HG03095 (cell line): ENCODE measurements at regions not wholly inside any gene's neighbourhood (a gene's known extent, or its start where the extent isn't known, plus 50 kb on each side); places are given as distances from the start of the nearest gene placed in this dataset.
"Not testable (repeated sequence)": the region's sequence is repeated elsewhere in the genome, so short reads cannot be mapped to it uniquely, and the experiment has no call there.

ENCODE experiments used
- ATAC-seq: cut with Tn5 transposase; IDR thresholded peaks from one replicate; pipeline ENCODE4 v1.9.1; 2021; ENCODE audit warnings: moderate library complexity; ENCODE audit not compliant: unreplicated experiment

GRCh38 chr4:189129044-189129694, 811.5 kb upstream of the FRG1 start:
- no peak for ATAC-seq

GRCh38 chr4:189131118-189131517, 809.6 kb upstream of the FRG1 start:
- ATAC-seq, result no peak

- ATAC-seq, result no peak
These were observed 804.2 kb upstream of the FRG1 start for GRCh38 chr4:189136462-189136861.

- no peak for ATAC-seq
These were observed 797.3 kb upstream of the FRG1 start for GRCh38 chr4:189143263-189143952.

- no peak for ATAC-seq
These were observed 793.4 kb upstream of the FRG1 start for GRCh38 chr4:189147005-189147929.

- not testable (repeated sequence) for ATAC-seq
These were observed 785.6 kb upstream of the FRG1 start for GRCh38 chr4:189155083-189155482.

GRCh38 chr4:189162073-189162789, 778.4 kb upstream of the FRG1 start:
- no peak for ATAC-seq

- no peak for ATAC-seq
These were observed 777.8 kb upstream of the FRG1 start for GRCh38 chr4:189162888-189163287.

GRCh38 chr4:189176002-189176401, 764.7 kb upstream of the FRG1 start:
- no peak for ATAC-seq

- no peak for ATAC-seq
These were observed 763.5 kb upstream of the FRG1 start for GRCh38 chr4:189177130-189177529.

GRCh38 chr4:189178125-189178746, 762.4 kb upstream of the FRG1 start:
- no peak for ATAC-seq

GRCh38 chr4:189185810-189186432, 754.8 kb upstream of the FRG1 start:
- ATAC-seq, result no peak

GRCh38 chr4:189187531-189188052, 753.1 kb upstream of the FRG1 start:
- no peak for ATAC-seq

GRCh38 chr4:189198624-189199023, 742.0 kb upstream of the FRG1 start:
- no peak for ATAC-seq

- ATAC-seq, result no peak
These were observed 740.3 kb upstream of the FRG1 start for GRCh38 chr4:189200353-189200752.

GRCh38 chr4:189202182-189202868, 738.3 kb upstream of the FRG1 start:
- no peak for ATAC-seq

GRCh38 chr4:189202869-189203271, 737.8 kb upstream of the FRG1 start:
- no peak for ATAC-seq

- no peak for ATAC-seq
These were observed 736.1 kb upstream of the FRG1 start for GRCh38 chr4:189204616-189205015.

- ATAC-seq, result no peak
These were observed 733.7 kb upstream of the FRG1 start for GRCh38 chr4:189206953-189207352.
